GM10248 (cell line): ENCODE measurements at regions not wholly inside any gene's neighbourhood (a gene's known extent, or its start where the extent isn't known, plus 50 kb on each side); places are given as distances from the start of the nearest gene placed in this dataset.
"Not testable (repeated sequence)": the region's sequence is repeated elsewhere in the genome, so short reads cannot be mapped to it uniquely, and the experiment has no call there.

ENCODE experiments used
- CTCF ChIA-PET: fragments of 300-600 bp; sonication (Branson Sonifier 250); formaldehyde crosslinking; extraction: SDS; loops from one replicate; lab custom pipeline; 2021; ENCODE audit warnings: antibody characterized with exemption; lab: Yijun Ruan, JAX
- POLR2A ChIA-PET: fragments of 350-650 bp; sonication (Branson Sonifier 250); formaldehyde crosslinking; extraction: SDS; loops from one replicate; lab custom pipeline; 2020; ENCODE audit warnings: antibody characterized with exemption; lab: Yijun Ruan, JAX
- DNase-seq: peaks from one replicate; pipeline ENCODE4 v3.0.0; 2012; ENCODE audit errors: extremely low spot score
- TF ChIP-seq, protein P1 (sequence below): IDR thresholded peaks from 2 replicates; pipeline ENCODE4 v1.5.1; 2012; ENCODE audit warnings: mild to moderate bottlenecking, low read depth; ENCODE audit errors: extremely low read depth, missing control alignments, control extremely low read depth

DNA sequence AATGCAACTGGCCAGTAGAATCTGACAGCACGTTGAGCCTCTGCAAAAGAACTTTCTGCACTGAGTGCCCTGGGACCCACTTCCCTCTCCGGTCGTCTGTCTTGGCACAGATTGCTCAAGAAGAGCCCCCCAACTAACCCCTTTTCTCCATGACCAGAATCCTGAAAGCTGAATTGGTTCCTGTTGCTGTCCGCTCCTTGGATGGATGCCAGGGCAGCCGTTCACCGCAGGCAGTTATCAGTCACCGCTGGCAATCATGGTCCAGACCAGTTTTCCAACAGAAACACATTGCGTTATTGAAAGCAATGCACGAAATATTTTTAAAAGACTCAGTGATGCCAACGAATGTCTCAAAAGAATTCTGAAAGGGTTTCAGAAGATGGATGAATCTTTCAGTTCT, 733.7 kb upstream of the FRG1 start:
- TF ChIP-seq, protein P1, sequence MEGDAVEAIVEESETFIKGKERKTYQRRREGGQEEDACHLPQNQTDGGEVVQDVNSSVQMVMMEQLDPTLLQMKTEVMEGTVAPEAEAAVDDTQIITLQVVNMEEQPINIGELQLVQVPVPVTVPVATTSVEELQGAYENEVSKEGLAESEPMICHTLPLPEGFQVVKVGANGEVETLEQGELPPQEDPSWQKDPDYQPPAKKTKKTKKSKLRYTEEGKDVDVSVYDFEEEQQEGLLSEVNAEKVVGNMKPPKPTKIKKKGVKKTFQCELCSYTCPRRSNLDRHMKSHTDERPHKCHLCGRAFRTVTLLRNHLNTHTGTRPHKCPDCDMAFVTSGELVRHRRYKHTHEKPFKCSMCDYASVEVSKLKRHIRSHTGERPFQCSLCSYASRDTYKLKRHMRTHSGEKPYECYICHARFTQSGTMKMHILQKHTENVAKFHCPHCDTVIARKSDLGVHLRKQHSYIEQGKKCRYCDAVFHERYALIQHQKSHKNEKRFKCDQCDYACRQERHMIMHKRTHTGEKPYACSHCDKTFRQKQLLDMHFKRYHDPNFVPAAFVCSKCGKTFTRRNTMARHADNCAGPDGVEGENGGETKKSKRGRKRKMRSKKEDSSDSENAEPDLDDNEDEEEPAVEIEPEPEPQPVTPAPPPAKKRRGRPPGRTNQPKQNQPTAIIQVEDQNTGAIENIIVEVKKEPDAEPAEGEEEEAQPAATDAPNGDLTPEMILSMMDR, result no peak
- ChIA-PET CTCF (no interaction called here), POLR2A (no interaction called here)
- no peak for DNase-seq

DNA sequence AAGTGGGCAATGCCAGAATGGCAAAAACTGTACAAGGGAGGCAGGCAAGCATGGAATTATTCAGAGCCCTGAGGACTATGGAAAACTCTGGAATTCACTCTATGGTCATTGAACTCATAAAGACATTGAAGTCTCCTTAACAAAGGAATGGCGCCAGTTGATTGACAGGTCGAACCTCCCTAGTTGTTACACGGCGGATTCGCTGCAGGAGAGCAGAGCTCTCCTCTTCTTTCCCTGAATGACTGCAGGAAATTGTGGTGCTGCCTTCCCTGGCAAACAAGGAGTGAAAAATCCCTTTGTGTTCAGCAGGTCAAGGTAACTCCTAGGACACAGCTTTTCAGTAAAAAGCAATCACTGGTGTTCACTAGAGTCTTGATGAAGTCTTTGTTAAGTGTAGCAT, 732.8 kb upstream of the FRG1 start:
- POLR2A ChIA-PET, result no interaction called here
- CTCF ChIA-PET, result no interaction called here
- TF ChIP-seq, protein P1, result no peak
- DNase-seq, result no peak

DNA sequence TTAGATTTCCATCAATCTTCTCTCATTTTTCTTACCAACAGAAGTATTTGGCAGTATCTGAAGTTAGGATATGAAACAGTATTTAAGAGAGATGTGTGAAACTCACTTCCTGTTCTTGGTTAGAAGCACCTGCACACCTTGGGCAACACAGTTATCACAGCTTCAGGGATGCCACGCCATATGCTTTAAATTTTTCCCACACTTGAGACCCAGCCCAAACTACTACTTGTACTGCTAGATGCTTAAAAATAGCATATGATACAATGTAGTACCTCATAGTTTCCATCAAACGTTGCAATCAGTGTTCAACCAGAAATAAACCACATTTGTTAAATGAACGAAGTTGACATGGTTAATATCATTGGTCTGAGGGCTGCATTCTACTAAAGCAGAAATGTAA, 725.1 kb upstream of the FRG1 start:
- ChIA-PET POLR2A (no interaction called here), CTCF (interaction anchor here (1.3 to 1.5 kb wide), 2 partner anchors 12 to 14 kb away, joined by 3 to 4 read pairs; no protein-coding TSS in a partner anchor)
- TF ChIP-seq, protein P1, result no peak
- no peak for DNase-seq

DNA sequence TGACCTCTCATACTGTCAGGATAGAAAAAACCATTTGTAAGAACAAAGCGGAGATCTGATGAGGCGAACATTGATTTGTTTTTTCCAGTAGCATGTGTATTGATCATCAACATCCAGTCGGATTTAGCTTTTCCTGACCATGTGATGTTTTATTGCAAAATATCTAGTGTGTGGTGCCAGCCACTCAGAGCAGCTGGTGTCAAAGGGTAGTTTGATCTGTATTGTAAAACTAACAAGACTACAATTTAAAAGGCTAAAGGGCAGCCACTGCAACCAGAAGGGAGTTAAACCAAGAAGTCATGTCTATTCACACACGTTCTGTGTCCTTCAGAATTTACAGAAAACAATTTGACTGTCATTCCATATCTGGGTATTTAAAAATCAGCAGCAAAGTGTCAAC, 719.0 kb upstream of the FRG1 start:
- no peak for DNase-seq
- TF ChIP-seq, protein P1, result no peak
- CTCF ChIA-PET, result no interaction called here
- POLR2A ChIA-PET, result no interaction called here

DNA sequence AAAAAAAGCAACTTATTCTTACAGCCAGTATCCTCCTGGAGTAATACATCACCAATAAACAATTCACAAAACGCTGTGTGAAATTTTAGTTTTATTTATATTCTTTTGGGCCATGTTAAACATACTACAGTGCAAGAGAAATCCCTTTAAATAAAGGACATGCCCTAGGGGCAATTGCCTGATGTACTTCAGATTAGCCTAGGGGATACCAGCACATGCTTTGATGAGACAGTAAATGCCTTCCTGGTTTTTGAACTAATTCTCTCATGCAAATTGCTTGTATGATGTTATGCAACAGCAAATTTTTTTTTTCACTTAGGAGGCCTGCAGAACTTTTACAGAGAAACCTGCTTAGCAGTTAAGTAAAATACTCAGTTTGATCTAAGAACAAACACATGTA, 711.9 kb upstream of the FRG1 start:
- ChIA-PET POLR2A (no interaction called here), CTCF (no interaction called here)
- DNase-seq, result no peak
- TF ChIP-seq, protein P1, result no peak

DNA sequence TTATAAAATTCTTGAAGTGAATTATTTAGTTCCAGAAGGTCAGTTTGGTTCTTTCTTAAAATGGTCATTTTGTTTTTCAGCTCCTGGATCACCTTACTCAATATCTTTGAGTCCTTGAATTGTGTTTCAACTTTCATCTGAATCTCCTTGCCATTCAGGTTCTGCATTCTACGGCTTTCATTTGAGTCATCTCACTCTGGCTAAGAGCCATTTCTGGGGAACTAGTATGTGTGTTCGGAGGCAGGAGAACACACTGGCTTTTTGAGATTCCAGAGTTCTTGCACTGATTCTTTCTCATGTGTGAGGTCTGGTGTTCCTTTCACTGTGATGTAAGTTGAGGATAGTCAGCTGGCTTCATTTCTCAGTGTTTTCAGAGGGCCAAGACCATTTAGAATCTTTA, 708.4 kb upstream of the FRG1 start:
- no peak for DNase-seq
- TF ChIP-seq, protein P1, result no peak
- ChIA-PET POLR2A (no interaction called here), CTCF (no interaction called here)

DNA sequence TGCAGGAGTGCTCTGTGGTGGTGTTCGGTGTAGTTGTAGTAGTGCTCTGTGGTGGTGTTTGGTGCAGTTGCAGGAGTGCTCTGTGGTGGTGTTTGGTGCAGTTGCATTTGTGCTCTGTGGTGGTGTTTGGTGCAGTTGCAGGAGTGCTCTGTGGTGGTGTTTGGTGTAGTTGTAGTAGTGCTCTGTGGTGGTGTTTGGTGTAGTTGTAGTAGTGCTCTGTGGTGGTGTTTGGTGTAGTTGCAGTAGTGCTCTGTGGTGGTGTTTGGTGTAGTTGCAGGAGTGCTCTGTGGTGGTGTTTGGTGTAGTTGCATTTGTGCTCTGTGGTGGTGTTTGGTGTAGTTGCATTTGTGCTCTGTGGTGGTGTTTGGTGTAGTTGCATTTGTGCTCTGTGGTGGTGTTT, 706.9 kb upstream of the FRG1 start:
- POLR2A ChIA-PET, CTCF ChIA-PET: not testable (repeated sequence)

DNA sequence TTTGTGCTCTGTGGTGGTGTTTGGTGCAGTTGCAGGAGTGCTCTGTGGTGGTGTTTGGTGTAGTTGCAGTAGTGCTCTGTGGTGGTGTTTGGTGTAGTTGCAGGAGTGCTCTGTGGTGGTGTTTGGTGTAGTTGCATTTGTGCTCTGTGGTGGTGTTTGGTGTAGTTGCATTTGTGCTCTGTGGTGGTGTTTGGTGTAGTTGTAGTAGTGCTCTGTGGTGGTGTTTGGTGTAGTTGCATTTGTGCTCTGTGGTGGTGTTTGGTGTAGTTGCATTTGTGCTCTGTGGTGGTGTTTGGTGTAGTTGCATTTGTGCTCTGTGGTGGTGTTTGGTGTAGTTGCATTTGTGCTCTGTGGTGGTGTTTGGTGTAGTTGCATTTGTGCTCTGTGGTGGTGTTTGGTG, 705.7 kb upstream of the FRG1 start:
- DNase-seq, POLR2A ChIA-PET, CTCF ChIA-PET: not testable (repeated sequence)

More for the DNA sequence above, 706.9 kb upstream of the FRG1 start:
- DNase-seq, result not testable (repeated sequence)
